CD4-positive, alpha-beta T cell treated with Interleukin-4 for 1 hour (primary cell): ENCODE measurements at regions not wholly inside any gene's neighbourhood (a gene's known extent, or its start where the extent isn't known, plus 50 kb on each side); places are given as distances from the start of the nearest gene placed in this dataset.

Experiments used
- DNase-seq, 2 donors: peaks; one replicate each; pipeline ENCODE4 v3.0.0-alpha.2; 2020 to 2022

- DNase-seq, result no peak
These were observed 92.9 kb upstream of the SYNDIG1 start for GRCh38 chr20:24376311-24377099.

GRCh38 chr20:24373372-24373771 is 96.1 kb upstream of the SYNDIG1 start:
- DNase-seq, result no peak

GRCh38 chr20:24370911-24371695 is 98.3 kb upstream of the SYNDIG1 start:
- DNase-seq, result no peak

DNA sequence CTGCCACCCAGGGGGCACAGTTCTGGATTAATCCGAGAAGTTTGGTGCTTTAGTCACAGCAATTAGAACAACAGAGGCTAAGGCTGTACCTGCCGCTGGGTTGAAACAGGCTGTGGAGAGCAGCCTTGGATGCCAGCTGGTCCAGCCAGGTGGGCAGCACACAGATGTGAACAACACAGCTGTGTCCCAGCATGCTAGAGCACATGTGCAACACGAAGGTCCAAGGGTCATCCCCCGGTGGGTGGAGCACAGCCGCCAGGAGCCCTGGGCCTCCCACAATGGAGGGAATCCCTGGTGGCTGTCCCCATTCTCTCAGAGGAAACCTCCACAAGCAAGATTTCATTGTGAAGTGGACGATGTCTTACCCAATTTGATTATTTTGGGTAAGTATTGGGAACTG is 99.2 kb upstream of the SYNDIG1 start:
- no peak for DNase-seq

DNA sequence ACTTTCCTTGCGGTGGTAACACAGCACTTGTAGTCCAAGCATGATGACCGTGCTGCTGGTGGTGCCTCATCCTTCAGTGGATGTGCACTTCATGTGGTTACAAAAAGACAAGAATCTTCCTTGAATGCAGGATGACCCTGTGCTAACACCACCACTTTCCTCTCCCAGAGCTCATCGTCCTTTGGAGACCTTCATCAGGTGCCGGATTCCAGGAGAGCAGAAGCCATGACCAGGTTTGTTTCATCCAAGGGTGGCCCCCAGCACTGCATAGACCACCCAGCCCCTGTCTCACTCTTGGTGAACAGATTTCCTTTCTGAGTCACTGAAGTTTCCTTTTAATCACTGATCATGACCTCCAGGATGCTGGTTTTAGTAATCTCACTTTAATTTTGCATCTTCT is 101.2 kb upstream of the SYNDIG1 start:
- no peak for DNase-seq

GRCh38 chr20:24366336-24367004 is 103.0 kb upstream of the SYNDIG1 start:
- DNase-seq, result no peak

DNA sequence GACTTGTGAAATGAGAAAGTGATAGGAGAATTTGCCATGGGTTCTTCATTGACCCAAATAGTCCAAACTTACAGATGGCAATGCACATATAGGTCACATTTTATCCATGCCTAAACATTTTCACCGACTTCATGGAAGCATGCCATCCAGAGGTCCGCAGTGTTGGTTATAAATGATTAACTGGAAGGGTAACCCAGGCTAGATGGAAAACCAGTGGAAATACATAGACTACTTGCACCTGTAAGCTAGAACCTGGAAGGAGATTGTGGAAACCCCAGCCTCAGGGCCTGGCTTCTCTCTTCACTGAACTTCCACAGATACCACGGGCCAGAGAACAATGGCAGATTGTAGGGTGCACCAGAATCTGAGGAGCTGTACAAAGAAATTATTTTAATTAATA is 103.8 kb upstream of the SYNDIG1 start:
- no peak for DNase-seq

- DNase-seq, result no peak
These were observed 104.9 kb upstream of the SYNDIG1 start for GRCh38 chr20:24364482-24364881.

DNA sequence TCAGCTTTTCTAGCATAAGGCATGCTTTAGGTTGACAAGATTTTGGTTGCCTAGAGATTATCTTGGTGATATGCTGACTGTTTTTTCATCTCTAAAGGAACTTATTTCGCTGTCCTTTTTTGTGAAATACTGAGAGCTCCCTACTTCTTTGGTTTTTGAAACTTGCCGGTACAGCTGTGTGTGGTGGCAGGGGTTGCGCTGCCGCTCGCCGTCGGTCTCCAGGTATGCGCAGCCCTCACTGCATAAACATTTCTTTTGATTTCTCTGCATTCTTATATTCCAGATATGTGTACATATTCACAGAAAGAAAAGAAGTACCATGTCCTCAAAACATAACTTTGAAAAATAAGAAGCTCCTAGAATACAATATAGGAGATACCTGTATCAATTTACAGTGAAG is 106.4 kb upstream of the SYNDIG1 start:
- DNase-seq, result no peak

DNA sequence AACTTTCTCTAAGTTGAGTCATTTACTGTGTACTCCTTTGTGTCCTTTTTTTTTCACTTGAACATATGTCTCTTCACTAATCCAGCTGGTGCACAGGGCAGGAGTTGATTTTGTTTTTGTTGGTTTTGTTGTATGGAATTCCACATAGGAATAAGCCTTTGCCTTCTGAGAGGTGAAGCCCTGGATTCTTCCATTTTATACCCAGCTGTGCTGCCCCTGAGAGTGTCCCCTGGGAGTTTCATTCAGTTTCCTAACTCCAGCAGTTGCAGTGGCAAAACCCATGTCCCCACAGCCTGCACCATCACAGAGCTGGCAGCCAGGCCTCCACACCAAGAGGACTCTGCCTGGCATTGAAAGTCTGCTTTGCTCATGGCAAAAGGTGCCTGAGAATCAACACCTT is 107.3 kb upstream of the SYNDIG1 start:
- DNase-seq, result no peak

GRCh38 chr20:24361541-24361940 is 107.9 kb upstream of the SYNDIG1 start:
- no peak for DNase-seq

- DNase-seq, result no peak
These were observed 108.9 kb upstream of the SYNDIG1 start for GRCh38 chr20:24360531-24360930.

DNA sequence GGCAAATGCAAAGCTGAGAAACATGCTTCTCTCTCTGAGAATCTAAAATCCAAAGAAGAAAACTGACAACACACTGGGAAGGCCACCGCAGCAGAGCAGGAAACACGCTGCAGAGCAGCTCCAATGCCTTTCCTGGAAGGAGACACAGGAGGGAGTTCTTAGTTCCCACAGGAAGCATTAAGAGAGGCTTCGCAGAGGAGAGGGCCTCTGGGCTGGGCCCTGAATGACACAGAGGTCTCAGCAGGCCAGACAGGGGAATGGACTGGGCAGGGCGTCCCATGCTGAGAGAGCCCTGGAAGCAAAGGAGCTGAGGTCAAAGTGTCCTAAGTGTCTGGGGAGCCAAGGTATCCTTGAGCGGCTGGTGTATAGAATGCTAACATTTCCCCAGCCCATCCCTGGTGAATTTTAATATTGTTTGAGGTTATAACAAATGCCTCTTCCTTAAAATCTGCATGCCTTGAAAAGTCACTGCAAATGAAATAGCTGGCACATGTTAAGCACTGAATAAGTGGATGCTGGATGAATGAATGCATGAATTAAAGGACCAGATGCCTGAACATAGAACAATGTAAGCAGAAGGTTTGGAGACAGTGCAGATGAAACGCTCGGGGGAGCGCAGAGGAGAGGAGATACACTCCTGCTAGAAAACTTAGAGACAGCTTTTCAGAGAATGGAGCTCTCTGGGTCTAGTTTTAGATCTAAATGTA is 110.0 kb upstream of the SYNDIG1 start:
- no peak for DNase-seq

GRCh38 chr20:24357931-24358330 is 111.5 kb upstream of the SYNDIG1 start:
- DNase-seq, result no peak

GRCh38 chr20:24357177-24357576 is 112.3 kb upstream of the SYNDIG1 start:
- DNase-seq, result no peak

DNA sequence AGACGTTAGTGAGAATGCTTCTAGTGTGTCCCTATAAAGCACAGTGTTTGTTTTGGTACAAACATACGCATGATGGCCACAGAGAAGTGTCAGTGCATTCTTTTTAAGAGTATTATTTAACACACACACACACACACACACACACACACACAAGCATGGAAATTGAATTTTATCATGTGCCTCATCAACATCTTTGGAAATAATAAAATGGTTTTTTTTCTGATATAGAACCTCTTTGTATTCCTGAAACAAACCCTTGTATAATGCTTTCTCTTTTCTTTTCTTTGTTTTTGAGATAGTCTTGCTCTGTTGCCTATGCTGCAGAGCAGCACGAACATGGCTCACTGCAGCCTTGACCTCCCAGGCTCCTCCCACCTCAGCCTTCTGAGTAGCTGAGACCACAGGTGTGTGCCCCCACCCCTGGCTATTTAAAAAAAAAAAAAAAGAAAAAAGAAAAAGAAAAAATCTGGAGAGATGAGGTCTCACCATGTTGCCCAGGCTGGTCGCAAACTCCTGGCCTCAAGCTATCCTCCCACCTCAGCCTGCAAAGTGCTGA is 116.2 kb upstream of the SYNDIG1 start:
- no peak for DNase-seq

GRCh38 chr20:24350923-24351368 is 118.5 kb upstream of the SYNDIG1 start:
- DNase-seq, result no peak

- DNase-seq, result no peak
These were observed 127.6 kb upstream of the SYNDIG1 start for GRCh38 chr20:24341781-24342180.

DNA sequence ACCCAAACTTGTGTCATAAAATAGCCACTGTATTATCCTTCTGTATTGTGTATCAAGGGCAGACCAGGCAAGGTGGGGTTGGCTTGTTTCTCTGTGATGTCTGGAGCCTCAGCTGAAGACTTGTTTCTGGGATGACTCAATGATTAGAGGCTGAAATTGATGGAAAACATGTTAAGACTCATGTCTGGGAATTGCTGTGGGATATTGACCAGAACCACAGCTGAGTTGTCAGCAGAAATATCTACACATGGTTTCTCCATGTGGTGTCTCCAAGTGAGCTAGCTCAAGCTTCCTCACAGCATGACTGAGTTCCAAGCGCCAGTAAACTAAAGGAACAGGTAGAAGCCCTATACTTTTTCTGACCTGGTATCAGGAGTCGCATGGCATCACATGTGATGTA is 128.5 kb upstream of the SYNDIG1 start:
- DNase-seq, result no peak

- no peak for DNase-seq
These were observed 130.2 kb upstream of the SYNDIG1 start for GRCh38 chr20:24339210-24339641.

DNA sequence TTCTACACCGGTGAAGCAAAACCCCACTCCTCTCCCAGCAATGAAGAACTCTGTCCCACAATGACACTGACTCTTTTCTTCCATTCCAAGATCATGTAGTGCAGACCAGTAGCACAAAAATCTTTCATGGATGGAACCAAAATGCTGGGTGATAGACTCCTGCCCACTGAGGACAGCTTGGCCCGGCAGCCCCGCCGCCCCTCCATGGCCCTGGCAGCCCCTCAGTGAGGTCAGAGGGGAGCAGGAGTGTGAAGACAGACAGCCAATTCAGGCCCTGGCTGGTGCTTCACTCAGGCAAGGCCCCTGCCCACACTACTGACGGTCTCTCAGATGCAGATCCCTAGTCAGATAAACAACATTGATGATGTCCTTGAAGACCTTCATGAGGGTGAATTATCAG is 131.9 kb upstream of the SYNDIG1 start:
- DNase-seq, result no peak

GRCh38 chr20:24337069-24337468 is 132.4 kb upstream of the SYNDIG1 start:
- no peak for DNase-seq

- no peak for DNase-seq
These were observed 134.6 kb upstream of the SYNDIG1 start for GRCh38 chr20:24334830-24335229.
